Effector memory CD4-positive, alpha-beta T cell (primary cell): ENCODE measurements at regions not wholly inside any gene's neighbourhood (a gene's known extent, or its start where the extent isn't known, plus 50 kb on each side); places are given as distances from the start of the nearest gene placed in this dataset.

ENCODE experiments used
- DNase-seq, 3 donors: peaks; one replicate each; pipeline ENCODE4 v3.0.0-alpha.2; 2020
- H3K27ac ChIP-seq: 2 replicates; pipeline ENCODE4 v1.7.0; 2013; ENCODE audit warnings: mild to moderate bottlenecking, low read length, moderate library complexity; ENCODE audit not compliant: insufficient read depth, poor library complexity, severe bottlenecking
- H3K27me3 ChIP-seq: replicated peaks from 2 replicates; pipeline ENCODE4 v1.7.0; 2013; ENCODE audit warnings: mild to moderate bottlenecking, low read length; ENCODE audit not compliant: insufficient read depth, control insufficient read depth, poor library complexity, severe bottlenecking
- H3K36me3 ChIP-seq: 2 replicates; pipeline ENCODE4 v1.7.0; 2013; ENCODE audit warnings: mild to moderate bottlenecking, low read length, moderate library complexity; ENCODE audit not compliant: control insufficient read depth, insufficient read depth
- H3K4me1 ChIP-seq: 2 replicates; pipeline ENCODE4 v1.7.0; 2013; ENCODE audit warnings: low read length, mild to moderate bottlenecking; ENCODE audit not compliant: control insufficient read depth, insufficient read depth, poor library complexity, severe bottlenecking
- H3K4me3 ChIP-seq: 2 replicates; pipeline ENCODE4 v1.7.0; 2013; ENCODE audit warnings: low read length, low read depth, mild to moderate bottlenecking; ENCODE audit not compliant: insufficient read depth, poor library complexity, severe bottlenecking
- H3K9me3 ChIP-seq: 2 replicates; pipeline ENCODE4 v1.7.0; 2013; ENCODE audit warnings: mild to moderate bottlenecking, low read length, moderate library complexity; ENCODE audit not compliant: control insufficient read depth

DNA sequence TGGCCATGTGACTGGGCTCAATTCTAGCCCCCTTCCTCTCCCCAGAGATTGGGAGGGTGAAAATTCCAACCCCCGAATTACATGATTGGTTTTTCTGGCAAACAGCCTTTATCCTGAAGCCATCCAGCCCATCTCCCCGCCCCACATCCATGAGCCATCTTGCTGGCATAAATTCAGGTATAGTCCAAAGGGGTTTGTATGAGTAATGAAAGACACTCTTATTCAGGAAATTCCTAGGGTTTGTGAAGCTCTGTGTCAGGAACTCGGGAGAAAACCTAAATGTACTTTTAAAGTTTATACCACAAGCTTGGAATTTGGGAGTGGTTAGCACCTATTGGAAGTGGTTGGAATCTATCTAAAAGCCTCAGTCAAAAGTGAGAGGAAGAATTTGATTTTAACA, 80.6 kb upstream of the SIMC1 start:
- H3K27me3 ChIP-seq: no peaks in the 10 kb centered on the region
- no peak overlapping the region for H3K27ac ChIP-seq
- DNase-seq: no peak

DNA sequence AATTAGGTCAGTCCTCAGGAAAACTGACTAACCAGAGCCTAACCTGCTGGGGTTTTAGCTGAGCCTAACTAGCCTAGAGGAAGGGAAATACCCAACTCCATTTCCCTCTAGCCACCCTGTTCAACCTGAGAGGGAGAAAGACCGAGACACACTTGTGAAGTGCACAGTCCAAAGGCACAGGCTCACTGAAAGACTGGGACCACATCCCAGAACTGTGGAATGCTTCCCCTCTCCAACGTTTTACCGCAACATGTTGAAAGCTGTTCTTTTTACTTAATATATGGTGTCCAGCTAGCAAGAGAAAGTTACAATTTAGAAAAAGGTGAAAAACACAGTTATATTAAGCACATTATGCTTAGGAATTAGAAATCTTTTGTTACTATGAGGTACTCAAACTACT, 76.8 kb upstream of the SIMC1 start:
- Histone ChIP-seq H3K4me1 (no peaks in the 10 kb centered on the region), H3K9me3 (no peaks in the 10 kb centered on the region), H3K27ac (no peak overlapping the region), H3K27me3 (no peaks in the 10 kb centered on the region), H3K4me3 (no peak overlapping the region), H3K36me3 (no peaks in the 10 kb centered on the region)
- DNase-seq: no peak

More for the DNA sequence above, 80.6 kb upstream of the SIMC1 start:
- no peaks in the 10 kb centered on the region for H3K9me3 ChIP-seq
- no peaks in the 10 kb centered on the region for H3K4me1 ChIP-seq
- no peaks in the 10 kb centered on the region for H3K36me3 ChIP-seq
- H3K4me3 ChIP-seq: no peak overlapping the region

DNA sequence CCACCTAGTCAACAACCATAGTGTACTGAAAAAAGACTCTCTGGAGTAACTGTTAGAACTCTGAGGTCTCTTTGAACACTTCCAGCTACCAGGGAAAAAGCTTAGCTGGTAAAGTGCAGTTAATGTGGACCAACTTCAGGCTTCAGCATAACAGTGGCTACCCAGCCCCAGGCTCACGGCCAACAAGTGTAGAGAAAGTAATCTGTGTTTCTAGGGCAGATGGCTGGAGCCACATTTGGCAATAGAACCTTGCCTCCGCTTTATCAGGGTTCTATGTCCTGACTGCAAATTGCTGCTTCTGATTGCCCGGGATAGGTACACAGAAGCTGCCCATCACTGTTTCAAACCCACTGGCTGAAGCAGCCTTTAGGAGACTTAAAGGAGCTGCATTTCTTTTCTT, 76.0 kb upstream of the SIMC1 start:
- H3K4me1 ChIP-seq: no peaks in the 10 kb centered on the region
- H3K4me3 ChIP-seq: no peak overlapping the region
- H3K9me3 ChIP-seq: no peaks in the 10 kb centered on the region
- no peaks in the 10 kb centered on the region for H3K27me3 ChIP-seq
- H3K36me3 ChIP-seq: no peaks in the 10 kb centered on the region
- DNase-seq: no peak
- no peak overlapping the region for H3K27ac ChIP-seq

DNA sequence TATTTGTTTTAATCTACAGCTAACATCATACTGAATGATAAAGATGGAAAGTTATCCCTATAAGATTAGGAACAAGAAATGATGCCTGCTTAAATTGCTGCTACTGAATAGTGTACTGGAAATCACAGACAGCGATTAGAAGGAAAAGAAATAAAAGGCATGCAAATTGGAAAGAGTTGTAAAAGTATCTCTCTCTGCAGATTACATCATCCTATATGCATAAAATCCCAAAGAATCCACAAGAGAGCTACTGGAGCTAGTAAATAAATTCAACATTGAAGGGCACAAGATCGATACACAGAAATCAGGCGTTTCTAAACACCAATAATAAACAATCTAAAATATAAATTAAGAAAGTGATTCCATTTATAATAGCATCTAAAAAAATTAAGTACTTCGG, 75.3 kb upstream of the SIMC1 start:
- no peak overlapping the region for H3K4me3 ChIP-seq
- H3K27ac ChIP-seq: no peak overlapping the region
- H3K36me3 ChIP-seq: no peaks in the 10 kb centered on the region
- no peaks in the 10 kb centered on the region for H3K4me1 ChIP-seq
- DNase-seq: no peak
- H3K27me3 ChIP-seq: no peaks in the 10 kb centered on the region
- H3K9me3 ChIP-seq: no peaks in the 10 kb centered on the region

DNA sequence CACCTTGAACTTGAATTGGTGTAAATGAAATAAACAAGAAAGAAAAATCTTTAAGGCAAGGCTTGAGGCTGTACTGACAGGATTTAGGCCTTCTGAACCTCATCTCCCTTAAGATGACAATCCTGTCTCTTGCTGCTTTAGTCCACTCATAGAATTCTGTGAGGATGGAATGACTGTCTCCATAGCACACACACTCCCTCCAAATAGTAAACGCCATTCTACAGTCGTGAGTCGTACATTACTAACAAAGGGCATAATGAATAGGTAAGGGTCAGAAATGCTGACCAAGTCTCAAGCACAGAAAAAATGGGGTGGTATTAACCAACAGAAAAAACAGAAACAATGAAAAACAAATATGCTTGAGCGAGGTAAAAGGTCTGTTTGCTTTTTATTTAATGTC, 71.8 kb upstream of the SIMC1 start:
- DNase-seq: no peak
- no peaks in the 10 kb centered on the region for H3K27me3 ChIP-seq
- no peaks in the 10 kb centered on the region for H3K36me3 ChIP-seq
- no peaks in the 10 kb centered on the region for H3K9me3 ChIP-seq
- H3K4me3 ChIP-seq: no peak overlapping the region
- no peaks in the 10 kb centered on the region for H3K4me1 ChIP-seq
- no peak overlapping the region for H3K27ac ChIP-seq

DNA sequence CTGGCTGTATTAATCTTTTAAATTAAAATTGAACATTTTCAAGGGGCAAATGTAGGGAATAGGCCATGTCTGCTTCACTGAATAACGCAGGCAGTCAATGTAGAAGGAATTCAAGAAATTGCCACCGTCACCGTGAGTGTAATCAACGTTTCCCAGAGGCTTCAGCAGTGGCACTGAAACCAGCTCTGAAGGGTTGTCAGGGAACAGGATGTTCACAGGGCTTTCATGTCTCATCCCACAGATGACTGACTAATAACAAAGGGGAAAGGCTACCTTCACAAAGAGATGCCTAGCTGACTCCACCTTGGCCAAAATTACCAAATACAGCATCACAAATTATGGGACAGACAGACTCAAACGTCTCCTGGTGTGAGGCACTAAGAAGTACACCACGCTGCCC, 70.4 kb upstream of the SIMC1 start:
- no peaks in the 10 kb centered on the region for H3K36me3 ChIP-seq
- DNase-seq: no peak
- H3K27me3 ChIP-seq: no peaks in the 10 kb centered on the region
- no peaks in the 10 kb centered on the region for H3K4me1 ChIP-seq
- no peak overlapping the region for H3K27ac ChIP-seq
- no peaks in the 10 kb centered on the region for H3K9me3 ChIP-seq
- no peak overlapping the region for H3K4me3 ChIP-seq

DNA sequence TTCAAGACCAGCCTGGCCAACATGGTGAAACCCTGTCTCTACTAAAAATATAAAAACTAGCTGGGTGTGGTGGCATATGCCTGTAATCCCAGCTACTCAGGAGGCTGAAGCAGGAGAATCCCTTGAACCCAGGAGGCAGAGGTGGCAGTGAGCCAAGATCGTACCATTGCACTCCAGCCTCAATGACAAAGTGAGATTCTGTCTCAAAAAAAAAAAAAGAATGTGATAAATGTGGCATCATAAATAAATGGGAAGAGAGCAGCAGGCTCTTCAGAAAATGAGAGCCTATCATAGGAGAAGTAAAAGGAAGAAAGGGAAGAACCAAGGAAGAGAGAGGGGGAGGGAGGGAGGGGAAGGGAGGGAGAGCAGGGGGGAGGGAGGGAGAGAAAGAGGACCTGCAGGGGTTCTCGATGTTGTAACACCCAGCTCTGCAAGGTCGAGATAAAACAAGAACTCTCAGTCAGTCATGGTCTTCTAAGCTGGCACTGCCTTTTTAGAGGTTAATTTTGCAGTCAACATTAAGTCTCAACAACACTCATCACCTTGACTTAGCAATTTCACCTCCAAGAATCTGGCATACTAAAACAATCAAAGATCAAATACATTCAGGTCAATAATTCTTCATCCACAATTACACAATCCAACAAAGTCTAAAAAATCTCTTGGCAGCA, 68.7 kb upstream of the SIMC1 start:
- Histone ChIP-seq H3K4me1 (no peaks in the 10 kb centered on the region), H3K36me3 (no peaks in the 10 kb centered on the region), H3K27ac (no peak overlapping the region), H3K4me3 (no peak overlapping the region), H3K9me3 (no peaks in the 10 kb centered on the region), H3K27me3 (no peaks in the 10 kb centered on the region)
- no peak for DNase-seq

DNA sequence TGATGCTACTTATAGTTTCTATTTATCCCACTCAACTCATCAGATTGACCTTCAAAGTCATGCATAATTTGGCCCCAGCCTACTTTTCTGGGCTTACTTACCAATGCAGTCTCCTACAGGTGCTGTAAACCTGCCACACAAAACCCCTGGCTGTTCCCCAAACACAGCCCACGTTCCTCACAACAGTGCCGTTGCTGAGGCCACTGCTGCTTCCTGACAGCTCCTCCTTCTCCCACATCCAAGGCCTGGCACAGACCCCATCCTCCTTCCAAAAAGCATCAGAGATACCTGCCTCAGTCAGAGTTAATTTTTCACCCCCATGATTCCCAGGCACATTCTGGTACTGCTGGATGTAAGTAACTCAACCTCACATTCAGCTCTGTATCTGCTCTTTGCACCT, 68.1 kb upstream of the SIMC1 start:
- Histone ChIP-seq H3K27ac (no peak overlapping the region), H3K4me3 (no peak overlapping the region), H3K4me1 (no peaks in the 10 kb centered on the region), H3K9me3 (no peaks in the 10 kb centered on the region), H3K36me3 (no peaks in the 10 kb centered on the region), H3K27me3 (no peaks in the 10 kb centered on the region)
- DNase-seq: no peak

DNA sequence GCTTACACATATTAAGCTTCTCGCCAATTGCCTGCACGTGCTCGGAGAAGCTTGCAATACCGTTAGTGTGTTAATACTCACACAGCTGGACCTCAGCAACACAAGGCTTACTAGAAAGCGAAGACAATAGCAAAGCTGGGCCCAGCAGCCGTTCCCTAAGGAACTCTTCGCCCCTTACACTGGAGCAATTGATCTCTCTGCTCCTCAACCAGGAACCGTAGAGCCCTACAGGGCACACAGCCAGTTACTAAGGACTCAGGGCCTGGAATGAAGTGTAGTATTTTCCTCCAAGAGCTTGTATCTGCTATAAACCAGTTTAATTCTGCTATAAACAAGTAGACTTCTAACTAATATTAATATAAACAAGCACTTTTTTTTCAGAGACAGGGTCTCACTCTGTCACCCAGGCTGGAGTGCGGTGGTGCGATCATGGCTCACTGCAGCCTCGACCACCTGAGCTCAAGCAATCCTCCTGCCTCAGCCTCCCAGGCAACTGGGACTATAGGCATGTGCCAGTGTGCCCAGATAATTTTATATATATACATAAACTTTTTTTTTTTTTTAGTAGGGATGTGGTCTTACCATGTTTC, 67.0 kb upstream of the SIMC1 start:
- Histone ChIP-seq H3K27me3 (no peaks in the 10 kb centered on the region), H3K36me3 (no peaks in the 10 kb centered on the region), H3K27ac (no peak overlapping the region), H3K9me3 (no peaks in the 10 kb centered on the region), H3K4me3 (no peak overlapping the region), H3K4me1 (no peaks in the 10 kb centered on the region)
- DNase-seq: no peak

DNA sequence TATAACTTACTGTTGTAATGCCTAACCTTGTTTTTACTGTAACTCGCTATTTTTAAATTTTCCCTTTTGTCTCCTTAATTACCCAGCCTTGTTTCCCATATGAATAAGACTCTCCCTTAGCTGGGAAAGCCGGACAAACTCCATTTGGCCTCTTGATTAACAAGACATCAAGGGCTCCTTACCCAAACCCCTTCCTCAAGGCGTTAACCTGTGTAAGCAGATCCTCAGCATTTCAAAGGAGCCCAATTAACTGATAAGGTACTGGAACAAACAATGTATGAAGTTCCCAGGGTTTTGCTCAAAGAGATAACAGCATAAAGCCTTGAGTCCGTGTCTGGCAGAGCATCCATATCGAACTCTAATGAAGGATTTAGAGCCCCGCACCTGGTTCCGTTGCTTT, 66.0 kb upstream of the SIMC1 start:
- Histone ChIP-seq H3K9me3 (no peaks in the 10 kb centered on the region), H3K36me3 (no peaks in the 10 kb centered on the region), H3K27me3 (no peaks in the 10 kb centered on the region), H3K4me3 (no peak overlapping the region), H3K4me1 (no peaks in the 10 kb centered on the region), H3K27ac (no peak overlapping the region)
- DNase-seq: no peak
